Chondrocyte (in vitro differentiated cells): ENCODE measurements at regions not wholly inside any gene's neighbourhood (a gene's known extent, or its start where the extent isn't known, plus 50 kb on each side); places are given as distances from the start of the nearest gene placed in this dataset.

ENCODE experiments used
- DNase-seq: peaks from one replicate; pipeline ENCODE4 v3.0.0; 2021; ENCODE audit warnings: mixed read lengths, low spot score
- H3K27ac Mint-ChIP-seq: one replicate; pipeline ENCODE4 v1.8.0; 2021; ENCODE audit warnings: mild to moderate bottlenecking, moderate library complexity, mixed read lengths; ENCODE audit not compliant: unreplicated experiment
- H3K27me3 Mint-ChIP-seq: 2 replicates; pipeline ENCODE4 v1.8.0; 2021; ENCODE audit warnings: low read depth, mixed read lengths
- H3K36me3 Mint-ChIP-seq: 2 replicates; pipeline ENCODE4 v1.8.0; 2021; ENCODE audit warnings: low read depth, mixed read lengths
- H3K4me1 Mint-ChIP-seq: 2 replicates; pipeline ENCODE4 v1.8.0; 2021; ENCODE audit warnings: low read depth, mild to moderate bottlenecking, mixed read lengths
- H3K4me3 Mint-ChIP-seq: one replicate; pipeline ENCODE4 v1.8.0; 2021; ENCODE audit warnings: mild to moderate bottlenecking, moderate library complexity, mixed read lengths; ENCODE audit not compliant: unreplicated experiment
- H3K9me3 Mint-ChIP-seq: 2 replicates; pipeline ENCODE4 v1.8.0; 2021; ENCODE audit warnings: low read depth, mixed read lengths
- CTCF ChIP-seq: fragments of 200-600 bp; sonication (generic); IDR thresholded peaks from 2 replicates; pipeline ENCODE4 v1.5.0; 2021; ENCODE audit warnings: antibody characterized with exemption, mild to moderate bottlenecking, moderate library complexity

GRCh38 chr9:7879551-7880245 lies 80.1 kb upstream of the DMAC1 start:
- Mint-ChIP-seq H3K9me3 (peaks cover 26% of the 10 kb centered on the region), H3K36me3 (no peaks in the 10 kb centered on the region), H3K27ac (no peak overlapping the region), H3K4me3 (no peak overlapping the region), H3K27me3 (peaks cover 2% of the 10 kb centered on the region), H3K4me1 (no peaks in the 10 kb centered on the region)
- no peak for DNase-seq
- no peak for TF ChIP-seq CTCF

DNA sequence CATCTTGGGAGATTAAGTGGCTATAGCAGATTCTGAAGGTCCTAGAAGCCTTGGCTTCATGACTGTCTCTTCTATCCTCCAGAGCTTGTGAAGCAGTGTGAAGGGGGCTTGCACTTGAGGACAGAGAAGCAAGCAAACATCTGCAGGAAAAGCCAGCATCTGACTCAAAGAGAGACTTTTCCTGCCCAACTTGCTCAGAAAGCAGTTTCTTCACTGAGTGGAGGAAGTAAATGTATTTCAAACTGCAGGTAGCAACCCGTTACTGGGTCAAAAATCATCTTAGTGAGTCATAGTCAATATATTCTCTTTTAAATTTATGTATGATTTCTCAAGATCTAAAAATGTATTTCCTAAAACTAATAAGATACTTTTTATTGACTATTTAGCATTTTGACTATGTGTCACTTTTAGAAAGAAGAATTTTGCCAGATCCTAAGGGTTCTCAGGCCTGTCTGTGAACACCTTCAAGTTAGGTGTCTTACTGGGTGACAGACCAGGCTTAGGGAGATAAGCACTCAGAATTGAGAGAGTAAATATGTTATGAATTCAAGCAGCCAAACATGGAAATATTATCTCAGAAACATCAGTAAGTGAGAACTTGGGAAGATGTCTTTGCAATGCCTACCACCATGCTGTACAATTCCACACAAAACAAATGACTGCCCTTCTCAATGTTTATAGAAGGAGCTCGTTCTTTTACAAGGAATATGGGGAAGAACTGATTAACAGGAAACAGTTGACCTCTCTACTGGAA lies 72.6 kb upstream of the DMAC1 start:
- Mint-ChIP-seq H3K27ac (no peak overlapping the region), H3K9me3 (peaks cover 10% of the 10 kb centered on the region)

GRCh38 chr9:7869340-7869739 lies 69.8 kb upstream of the DMAC1 start:
- no peak overlapping the region for H3K27ac Mint-ChIP-seq
- no peaks in the 10 kb centered on the region for H3K27me3 Mint-ChIP-seq
- no peak for DNase-seq
- no peaks in the 10 kb centered on the region for H3K4me1 Mint-ChIP-seq
- H3K36me3 Mint-ChIP-seq: no peaks in the 10 kb centered on the region
- TF ChIP-seq CTCF: no peak
- peaks cover 3% of the 10 kb centered on the region for H3K9me3 Mint-ChIP-seq
- H3K4me3 Mint-ChIP-seq: no peak overlapping the region

More for the DNA sequence above, 72.6 kb upstream of the DMAC1 start:
- Mint-ChIP-seq H3K4me1 (no peaks in the 10 kb centered on the region), H3K36me3 (no peaks in the 10 kb centered on the region), H3K27me3 (no peaks in the 10 kb centered on the region), H3K4me3 (no peak overlapping the region)
- no peak for DNase-seq
- TF ChIP-seq CTCF: no peak

DNA sequence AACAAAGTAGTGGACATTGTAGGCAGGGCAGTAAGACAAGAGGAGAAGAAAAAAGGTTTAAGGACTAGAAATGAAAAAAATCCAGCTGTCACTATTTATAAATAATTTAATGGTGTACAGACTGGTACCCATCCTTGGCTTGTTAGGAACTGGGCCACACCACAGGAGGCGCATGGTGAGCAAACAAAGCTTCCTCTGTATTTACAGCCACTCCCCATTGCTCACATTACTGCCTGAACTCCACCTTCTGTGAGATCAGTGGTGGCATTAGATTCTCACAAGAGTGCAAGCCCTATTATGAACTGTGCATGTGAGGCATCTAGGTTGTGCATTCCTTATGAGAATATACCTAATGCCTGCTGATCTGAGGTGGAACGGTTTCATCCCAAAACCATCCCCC lies 62.6 kb upstream of the DMAC1 start:
- no peak overlapping the region for H3K27ac Mint-ChIP-seq
- H3K9me3 Mint-ChIP-seq: peaks cover 10% of the 10 kb centered on the region
- TF ChIP-seq CTCF: no peak
- no peak overlapping the region for H3K4me3 Mint-ChIP-seq
- H3K27me3 Mint-ChIP-seq: peaks cover 2% of the 10 kb centered on the region
- no peaks in the 10 kb centered on the region for H3K36me3 Mint-ChIP-seq
- DNase-seq: no peak
- no peaks in the 10 kb centered on the region for H3K4me1 Mint-ChIP-seq

GRCh38 chr9:7861086-7861485 lies 61.5 kb upstream of the DMAC1 start:
- Mint-ChIP-seq H3K27ac (no peak overlapping the region), H3K27me3 (peaks cover 4% of the 10 kb centered on the region), H3K36me3 (no peaks in the 10 kb centered on the region), H3K9me3 (peaks cover 10% of the 10 kb centered on the region), H3K4me1 (no peaks in the 10 kb centered on the region), H3K4me3 (no peak overlapping the region)
- no peak for TF ChIP-seq CTCF
- DNase-seq: no peak
